Superior temporal gyrus (tissue), 1 donor: ENCODE measurements at regions not wholly inside any gene's neighbourhood (a gene's known extent, or its start where the extent isn't known, plus 50 kb on each side); places are given as distances from the start of the nearest gene placed in this dataset.

Experiments used
- DNase-seq: peaks from one replicate; pipeline ENCODE4 v3.0.0-alpha.2; 2016; ENCODE audit errors: extremely low spot score

- DNase-seq, result no peak
Measured at GRCh38 chr5:124647352-124647751, 99.1 kb downstream of the ZNF608 start.

GRCh38 chr5:124645396-124645795, 101.0 kb downstream of the ZNF608 start:
- no peak for DNase-seq

GRCh38 chr5:124644582-124644981, 101.9 kb downstream of the ZNF608 start:
- DNase-seq, result no peak

- DNase-seq, result no peak
Measured at GRCh38 chr5:124644138-124644537, 102.3 kb downstream of the ZNF608 start.

- no peak for DNase-seq
Measured at GRCh38 chr5:124643336-124643735, 103.1 kb downstream of the ZNF608 start.

GRCh38 chr5:124642151-124642550, 104.3 kb downstream of the ZNF608 start:
- DNase-seq, result no peak

- DNase-seq, result no peak
Measured at GRCh38 chr5:124641154-124641792, 105.2 kb downstream of the ZNF608 start.

GRCh38 chr5:124639095-124639665, 107.3 kb downstream of the ZNF608 start:
- DNase-seq, result no peak

- DNase-seq, result no peak
Measured at GRCh38 chr5:124637011-124637410, 109.4 kb downstream of the ZNF608 start.

GRCh38 chr5:124634741-124635323, 111.6 kb downstream of the ZNF608 start:
- no peak for DNase-seq

- DNase-seq, result peak; percentile 78
Measured at GRCh38 chr5:124634228-124634739, 112.2 kb downstream of the ZNF608 start.

- no peak for DNase-seq
Measured at GRCh38 chr5:124633209-124633608, 113.2 kb downstream of the ZNF608 start.

- no peak for DNase-seq
Measured at GRCh38 chr5:124631874-124632550, 114.4 kb downstream of the ZNF608 start.

GRCh38 chr5:124630767-124631704, 115.4 kb downstream of the ZNF608 start:
- DNase-seq, result no peak

- DNase-seq, result no peak
Measured at GRCh38 chr5:124628721-124629596, 117.5 kb downstream of the ZNF608 start.

GRCh38 chr5:124627815-124628595, 118.4 kb downstream of the ZNF608 start:
- DNase-seq, result no peak

GRCh38 chr5:124626053-124626452, 120.4 kb downstream of the ZNF608 start:
- DNase-seq, result no peak

- no peak for DNase-seq
Measured at GRCh38 chr5:124623265-124623664, 123.2 kb downstream of the ZNF608 start.

GRCh38 chr5:124622851-124623250, 123.6 kb downstream of the ZNF608 start:
- no peak for DNase-seq

GRCh38 chr5:124621279-124621678, 125.2 kb downstream of the ZNF608 start:
- DNase-seq, result no peak
